ENCODE measurements at regions not wholly inside any gene's neighbourhood (a gene's known extent, or its start where the extent isn't known, plus 50 kb on each side); places are given as distances from the start of the nearest gene placed in this dataset.

- ChIA-PET CTCF (interaction anchor here (1.1 kb wide), 2 partner anchors 216 to 404 kb away, joined by 3 to 4 read pairs; no protein-coding TSS in a partner anchor), POLR2A (no interaction called here)
- no peak overlapping the region for H3K4me3 ChIP-seq (ENCODE audit: low read depth, low read length)
- DNase-seq (ENCODE audit: low read depth, low spot score) = no peak
- TF ChIP-seq CTCF (IDR thresholded peaks at IDR 0.05; ENCODE audit: insufficient read depth, low read length, missing control alignments) = no peak
These were observed 335.5 kb upstream of the NT5C1B start for GRCh38 chr2:18924886-18925285.

GRCh38 chr2:18924386-18924785, 335.0 kb upstream of the NT5C1B start:
- TF ChIP-seq CTCF (IDR thresholded peaks at IDR 0.05; ENCODE audit: insufficient read depth, low read length, missing control alignments) = no peak
- no peak overlapping the region for H3K4me3 ChIP-seq (ENCODE audit: low read depth, low read length)
- CTCF ChIA-PET = no interaction called here
- POLR2A ChIA-PET = no interaction called here
- DNase-seq (ENCODE audit: low read depth, low spot score) = no peak

GRCh38 chr2:18922276-18922675, 332.9 kb upstream of the NT5C1B start:
- H3K4me3 ChIP-seq (ENCODE audit: low read depth, low read length) = no peak overlapping the region
- CTCF ChIA-PET = no interaction called here
- peak; percentile 42 for DNase-seq (ENCODE audit: low read depth, low spot score)
- no peak for TF ChIP-seq CTCF (IDR thresholded peaks at IDR 0.05; ENCODE audit: insufficient read depth, low read length, missing control alignments)
- POLR2A ChIA-PET = no interaction called here

- DNase-seq (ENCODE audit: low read depth, low spot score) = no peak
- ChIA-PET POLR2A (no interaction called here), CTCF (interaction anchor here (1.4 kb wide), 1 partner anchor 451 kb away, joined by 3 read pairs; no protein-coding TSS in a partner anchor)
- H3K4me3 ChIP-seq (ENCODE audit: low read depth, low read length) = no peak overlapping the region
- TF ChIP-seq CTCF (IDR thresholded peaks at IDR 0.05; ENCODE audit: insufficient read depth, low read length, missing control alignments) = no peak
These were observed 328.9 kb upstream of the NT5C1B start for GRCh38 chr2:18918280-18918679.

GRCh38 chr2:18915227-18915626, 325.9 kb upstream of the NT5C1B start:
- TF ChIP-seq CTCF (IDR thresholded peaks at IDR 0.05; ENCODE audit: insufficient read depth, low read length, missing control alignments) = no peak

GRCh38 chr2:18913512-18913911, 324.1 kb upstream of the NT5C1B start:
- no peak for DNase-seq (ENCODE audit: low read depth, low spot score)
- POLR2A ChIA-PET = no interaction called here
- no peak overlapping the region for H3K4me3 ChIP-seq (ENCODE audit: low read depth, low read length)
- TF ChIP-seq CTCF (IDR thresholded peaks at IDR 0.05; ENCODE audit: insufficient read depth, low read length, missing control alignments) = no peak
- CTCF ChIA-PET = no interaction called here

More at GRCh38 chr2:18915227-18915626, 325.9 kb upstream of the NT5C1B start:
- no peak for DNase-seq (ENCODE audit: low read depth, low spot score)
- POLR2A ChIA-PET = no interaction called here
- CTCF ChIA-PET = no interaction called here
- no peak overlapping the region for H3K4me3 ChIP-seq (ENCODE audit: low read depth, low read length)
